Loucy (cell line): ENCODE measurements at regions not wholly inside any gene's neighbourhood (a gene's known extent, or its start where the extent isn't known, plus 50 kb on each side); places are given as distances from the start of the nearest gene placed in this dataset.
"Not testable (repeated sequence)": the region's sequence is repeated elsewhere in the genome, so short reads cannot be mapped to it uniquely, and the experiment has no call there.

Experiments used
- CTCF ChIP-seq: fragments of 200-600 bp; sonication (generic); conservative IDR thresholded peaks from 2 replicates; pipeline ENCODE4 v1.5.1; 2014; ENCODE audit warnings: mild to moderate bottlenecking, antibody characterized with exemption, low read length
- EZH2phosphoT487 ChIP-seq: fragments of 200-600 bp; IDR thresholded peaks from 2 replicates; pipeline ENCODE4 v1.6.1; 2018; ENCODE audit warnings: antibody characterized with exemption, mild to moderate bottlenecking, moderate library complexity, borderline replicate concordance

- TF ChIP-seq CTCF, EZH2phosphoT487: not testable (repeated sequence)
These were observed 160.1 kb upstream of the THBS1 start for GRCh38 chr15:39420853-39421192.
